Raji (cell line): ENCODE measurements at regions not wholly inside any gene's neighbourhood (a gene's known extent, or its start where the extent isn't known, plus 50 kb on each side); places are given as distances from the start of the nearest gene placed in this dataset.

Experiments used
- POLR2A ChIP-seq: IDR thresholded peaks from 2 replicates; pipeline ENCODE4 v1.6.1; 2011; ENCODE audit warnings: low read depth, low read length, control low read depth; ENCODE audit not compliant: insufficient read depth

DNA sequence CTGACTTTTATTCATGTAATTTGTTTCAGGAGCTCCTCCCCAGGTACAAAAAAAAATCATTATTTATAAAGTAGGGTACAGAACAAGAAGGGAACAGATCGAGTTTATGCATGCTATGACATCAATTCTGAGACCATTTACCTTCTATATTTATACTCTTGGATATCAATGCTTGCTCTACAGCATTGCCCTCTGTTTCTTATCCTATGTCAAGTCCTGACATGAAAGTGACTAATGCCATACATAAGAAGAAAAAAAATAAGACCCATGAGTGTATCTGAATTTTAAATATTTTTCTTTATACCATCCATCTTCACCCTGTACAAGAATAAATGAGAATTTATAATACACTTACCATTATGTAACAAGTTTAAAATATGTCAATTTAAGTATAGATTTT, 2016.3 kb upstream of the CDH9 start:
- no peak for TF ChIP-seq POLR2A

DNA sequence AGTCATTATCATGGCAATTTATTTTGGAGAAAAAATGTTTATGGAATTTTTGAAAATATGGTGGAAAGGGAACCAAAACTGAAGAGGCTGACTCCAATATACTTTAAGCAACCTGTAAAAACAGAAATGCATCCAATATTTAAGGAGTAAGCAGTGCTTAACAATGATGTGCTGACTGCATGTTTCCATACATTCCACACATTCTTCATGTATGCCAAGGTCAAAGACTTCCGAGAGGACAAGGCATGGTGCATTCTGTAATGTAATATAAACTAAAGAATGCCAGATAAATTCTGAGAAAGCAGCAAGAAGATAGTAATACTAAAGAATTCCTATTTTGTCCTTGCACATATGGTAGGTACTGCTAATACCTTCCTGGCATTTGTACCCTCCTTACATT, 2015.9 kb upstream of the CDH9 start:
- no peak for TF ChIP-seq POLR2A

DNA sequence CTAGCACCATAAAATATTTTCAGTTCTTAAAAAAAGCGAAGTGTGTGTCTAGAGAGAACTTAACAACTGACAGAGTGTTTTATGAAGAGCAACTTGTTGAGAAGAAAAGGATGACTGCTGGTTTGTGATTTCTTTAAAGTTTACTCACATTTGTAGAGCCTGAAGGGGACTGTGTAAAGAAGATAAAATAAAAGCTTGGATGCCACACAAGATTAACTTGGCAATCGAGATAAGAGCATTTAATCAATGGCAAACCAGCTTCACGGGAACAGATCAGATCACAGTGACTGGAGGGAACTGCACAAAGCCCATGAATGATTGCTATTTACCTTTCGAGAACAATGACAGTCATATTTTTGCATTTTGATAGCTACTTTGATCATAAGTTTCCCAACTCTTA, 2013.1 kb upstream of the CDH9 start:
- no peak for TF ChIP-seq POLR2A

DNA sequence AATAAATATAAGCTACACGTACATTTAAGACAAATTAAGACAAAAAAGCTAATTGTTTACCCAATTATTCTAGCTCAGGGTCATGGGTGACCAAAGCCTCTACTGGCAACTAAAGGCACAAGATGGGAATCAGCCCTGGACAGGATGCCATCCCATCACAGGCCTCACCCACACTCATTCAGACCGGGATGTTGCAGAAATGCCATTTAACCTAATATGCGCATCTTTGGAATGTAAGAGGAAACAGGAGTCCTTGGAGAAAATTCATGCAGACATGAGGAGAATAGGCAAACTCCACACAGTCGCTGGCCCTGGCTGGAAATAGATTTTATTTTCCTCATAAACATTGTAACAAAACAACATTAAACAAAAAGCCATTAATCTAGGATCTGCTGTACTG, 2003.8 kb upstream of the CDH9 start:
- TF ChIP-seq POLR2A, result no peak

DNA sequence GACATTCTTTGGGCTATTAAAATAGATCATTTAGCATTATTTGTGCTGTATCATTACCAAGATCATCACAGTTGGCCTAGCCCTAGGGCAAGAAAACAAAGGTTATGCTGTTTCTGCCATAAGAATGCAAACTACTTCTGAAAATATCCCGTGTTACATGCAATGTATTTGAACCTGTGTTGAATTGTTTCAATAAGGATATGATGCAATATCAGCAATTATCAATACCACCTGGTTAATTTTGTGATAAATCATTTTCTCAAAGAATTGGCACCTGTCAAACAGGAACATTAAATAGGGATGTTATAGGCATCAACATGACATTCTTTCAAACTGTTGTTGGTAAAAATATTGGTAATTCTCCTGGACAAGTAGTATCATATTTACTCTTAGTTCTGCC, 2002.0 kb upstream of the CDH9 start:
- TF ChIP-seq POLR2A, result no peak

DNA sequence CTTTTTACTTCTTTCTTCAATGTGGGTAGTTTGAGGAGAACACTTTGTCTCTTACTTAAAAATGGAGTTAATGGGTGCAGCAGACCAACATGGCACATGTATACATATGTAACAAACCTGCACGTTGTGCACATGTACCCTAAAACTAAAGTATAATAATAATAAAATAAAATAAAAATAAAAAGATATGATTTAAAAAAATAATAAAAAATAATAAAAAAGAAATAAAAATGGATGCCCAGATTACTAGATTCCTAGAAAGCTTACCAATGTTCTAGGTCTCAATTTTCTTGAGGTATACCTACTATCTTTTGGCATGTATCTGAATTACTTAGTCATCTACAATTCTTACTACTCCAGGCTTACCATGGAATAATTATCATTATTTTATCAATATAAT, 2001.6 kb upstream of the CDH9 start:
- TF ChIP-seq POLR2A, result no peak

GRCh38 chr5:29037716-29038115, 1999.3 kb upstream of the CDH9 start:
- TF ChIP-seq POLR2A, result no peak

DNA sequence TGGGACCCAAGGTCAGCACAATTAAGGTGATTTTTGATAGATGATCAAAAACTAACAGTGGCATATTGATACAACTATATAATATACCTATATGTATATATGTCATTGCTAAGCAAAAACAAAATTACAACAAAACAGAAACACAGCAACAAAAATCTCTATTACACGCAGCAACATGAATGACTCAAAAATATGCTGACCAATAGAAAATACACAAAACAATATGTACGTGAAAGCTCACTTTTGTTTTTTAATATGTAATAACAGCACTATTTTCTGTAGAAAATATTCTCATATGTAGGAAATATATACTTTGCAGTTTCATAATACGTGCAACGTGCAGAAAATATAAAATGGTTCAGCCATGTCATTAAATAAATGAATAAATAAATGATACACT, 1985.7 kb upstream of the CDH9 start:
- TF ChIP-seq POLR2A, result no peak

DNA sequence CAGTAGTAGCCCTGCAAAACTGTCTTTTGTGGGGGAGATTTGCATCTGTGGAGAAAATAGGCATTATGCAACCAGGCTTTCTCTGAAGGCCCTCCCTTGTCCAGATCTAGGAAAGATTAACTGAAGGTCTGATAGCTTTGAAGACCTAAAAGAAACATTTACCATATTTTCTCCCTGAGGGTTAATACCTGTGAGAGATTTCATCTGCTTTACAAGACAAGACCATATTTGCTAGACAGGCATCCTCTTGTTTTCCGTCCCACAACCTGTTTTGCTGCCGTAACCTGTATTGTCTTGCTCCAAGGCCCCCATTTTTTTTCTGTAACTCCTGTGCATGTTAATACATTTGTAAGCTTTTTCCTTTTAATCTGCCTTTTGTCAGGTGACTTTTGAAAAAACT, 1985.2 kb upstream of the CDH9 start:
- no peak for TF ChIP-seq POLR2A

DNA sequence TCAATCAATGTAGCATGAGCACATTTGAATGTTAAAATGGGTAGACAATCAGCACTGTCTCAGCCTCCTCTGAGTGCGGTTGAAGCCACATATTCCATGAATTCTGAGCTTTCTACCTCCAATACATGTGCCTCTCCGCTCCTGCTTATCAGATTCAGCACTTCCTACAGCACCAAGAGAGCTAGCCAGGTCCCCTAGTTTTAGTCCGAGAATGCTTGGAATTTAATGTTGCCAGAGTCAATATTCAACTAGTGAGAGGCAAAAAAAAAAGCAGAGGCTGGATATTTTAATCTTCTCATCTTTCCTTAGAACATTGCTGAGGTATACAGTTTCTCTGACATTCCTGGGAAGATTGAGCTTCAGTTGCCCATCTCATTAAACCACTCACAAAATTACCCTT, 1979.1 kb upstream of the CDH9 start:
- no peak for TF ChIP-seq POLR2A

- TF ChIP-seq POLR2A, result no peak
Measured at GRCh38 chr5:29016067-29016466, 1977.7 kb upstream of the CDH9 start.

GRCh38 chr5:29015523-29015922, 1977.1 kb upstream of the CDH9 start:
- TF ChIP-seq POLR2A, result no peak

DNA sequence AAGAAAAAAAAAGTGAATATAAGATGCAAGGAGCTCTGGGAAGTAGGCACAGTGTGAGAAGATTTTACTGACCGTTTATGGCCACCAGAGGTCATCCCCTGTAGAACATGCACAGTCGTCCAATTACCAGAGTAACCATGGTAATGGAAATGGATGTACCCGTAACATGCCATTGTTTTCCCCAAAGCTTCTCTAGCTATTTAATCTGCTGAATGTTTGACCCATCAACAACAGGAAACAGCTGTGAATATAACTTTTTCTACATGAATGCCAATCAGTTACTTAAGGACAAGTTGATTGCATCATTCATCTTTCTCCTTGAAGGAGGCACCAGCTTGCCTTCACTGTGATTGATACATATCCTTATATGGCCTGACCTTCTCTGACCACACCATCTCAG, 1967.0 kb upstream of the CDH9 start:
- no peak for TF ChIP-seq POLR2A

GRCh38 chr5:29002481-29002880, 1964.1 kb upstream of the CDH9 start:
- no peak for TF ChIP-seq POLR2A

GRCh38 chr5:29001666-29002065, 1963.3 kb upstream of the CDH9 start:
- TF ChIP-seq POLR2A, result no peak

DNA sequence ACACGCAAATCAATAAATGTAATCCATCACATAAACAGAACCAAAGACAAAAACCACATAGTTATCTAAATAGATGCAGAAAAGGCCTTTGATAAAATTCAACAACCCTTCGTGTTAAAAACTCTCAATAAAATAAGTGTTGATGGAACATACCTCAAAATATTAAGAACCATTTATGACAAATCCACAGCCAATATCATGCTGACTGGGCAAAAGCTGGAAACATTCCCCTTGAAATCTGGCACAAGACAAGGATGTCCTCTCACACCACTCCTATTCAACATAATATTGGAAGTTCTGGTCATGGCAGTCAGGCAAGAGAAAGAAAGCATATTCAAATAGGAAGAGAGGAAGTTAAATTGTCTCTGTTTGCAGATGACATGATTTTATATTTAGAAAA, 1946.3 kb upstream of the CDH9 start:
- TF ChIP-seq POLR2A, result no peak

GRCh38 chr5:28975508-28975907, 1937.1 kb upstream of the CDH9 start:
- TF ChIP-seq POLR2A, result no peak

- no peak for TF ChIP-seq POLR2A
Measured at GRCh38 chr5:28967848-28968247, 1929.5 kb upstream of the CDH9 start.
